ENCODE measurements at regions not wholly inside any gene's neighbourhood (a gene's known extent, or its start where the extent isn't known, plus 50 kb on each side); places are given as distances from the start of the nearest gene placed in this dataset.
"Not testable (repeated sequence)": the region's sequence is repeated elsewhere in the genome, so short reads cannot be mapped to it uniquely, and the experiment has no call there.

DNA sequence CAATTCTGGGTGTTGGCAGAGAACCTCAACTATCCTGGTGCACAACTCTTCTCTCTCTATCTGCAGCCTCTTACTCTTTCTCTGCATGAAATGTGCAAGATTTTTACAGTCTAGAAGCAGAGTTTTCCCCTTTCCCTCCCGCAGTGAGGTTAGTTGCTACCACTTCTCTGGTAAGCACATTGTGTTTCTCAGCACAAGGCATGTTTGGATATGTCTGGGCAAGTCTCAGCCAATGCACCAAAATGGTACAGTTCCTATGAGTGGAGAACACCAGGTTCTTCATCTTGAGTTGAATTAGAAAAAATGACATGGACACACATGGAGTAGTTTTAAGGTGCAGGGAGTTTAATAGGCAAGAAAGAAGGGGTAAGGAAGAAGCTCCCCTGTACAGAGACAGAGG lies 187.0 kb downstream of the CCNG2 start:
- DNase-seq (no peak), ATAC-seq (no peak)
- no peak overlapping the region for H3K4me3 Mint-ChIP-seq
- H3K27me3 Mint-ChIP-seq = peaks cover 36% of the 10 kb centered on the region
- H3K27ac Mint-ChIP-seq = peak overlapping the region in 1 of 2 donors; percentile 59
- H3K9me3 Mint-ChIP-seq = peaks cover 18 to 21% of the 10 kb centered on the region in 2 donors
- no peaks in the 10 kb centered on the region for H3K4me1 Mint-ChIP-seq

GRCh38 chr4:77344784-77345183 lies 187.8 kb downstream of the CCNG2 start:
- Mint-ChIP-seq H3K4me3 (no peak overlapping the region), H3K4me1 (no peaks in the 10 kb centered on the region), H3K27ac (no peak overlapping the region), H3K27me3 (peaks cover 29% of the 10 kb centered on the region), H3K9me3 (peaks cover 14 to 21% of the 10 kb centered on the region in 2 donors)
- ATAC-seq (no peak), DNase-seq (no peak)

GRCh38 chr4:77347351-77347966 lies 190.5 kb downstream of the CCNG2 start:
- no peak for ATAC-seq
- Mint-ChIP-seq H3K27me3 (peaks cover 9% of the 10 kb centered on the region), H3K4me3 (no peak overlapping the region), H3K27ac (no peak overlapping the region), H3K4me1 (no peaks in the 10 kb centered on the region), H3K9me3 (peaks cover 0 to 7% of the 10 kb centered on the region in 2 donors)
- no peak for DNase-seq

DNA sequence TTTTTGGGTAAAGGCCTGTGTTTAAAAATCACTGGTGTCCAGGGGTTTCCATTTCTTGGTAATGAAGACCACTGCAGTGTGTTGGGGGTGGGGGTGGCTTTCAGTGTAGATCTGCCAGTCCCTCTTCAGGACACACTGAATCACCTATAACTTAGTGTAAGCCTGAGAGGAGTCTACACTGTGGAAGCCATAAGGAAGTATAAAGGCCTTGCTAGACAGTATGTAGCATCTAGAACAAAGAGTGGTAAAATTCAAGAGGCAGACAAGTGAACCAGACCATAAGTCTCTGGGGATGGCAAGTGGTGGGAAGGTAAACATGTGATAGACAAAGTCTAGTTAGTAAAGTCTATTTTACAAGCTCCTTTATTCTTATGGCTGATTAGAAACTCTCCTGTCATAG lies 191.8 kb downstream of the CCNG2 start:
- no peaks in the 10 kb centered on the region for H3K9me3 Mint-ChIP-seq
- no peaks in the 10 kb centered on the region for H3K4me1 Mint-ChIP-seq
- ATAC-seq (no peak), DNase-seq (no peak)
- no peak overlapping the region for H3K4me3 Mint-ChIP-seq
- H3K27ac Mint-ChIP-seq = no peak overlapping the region
- peaks cover 9% of the 10 kb centered on the region for H3K27me3 Mint-ChIP-seq

DNA sequence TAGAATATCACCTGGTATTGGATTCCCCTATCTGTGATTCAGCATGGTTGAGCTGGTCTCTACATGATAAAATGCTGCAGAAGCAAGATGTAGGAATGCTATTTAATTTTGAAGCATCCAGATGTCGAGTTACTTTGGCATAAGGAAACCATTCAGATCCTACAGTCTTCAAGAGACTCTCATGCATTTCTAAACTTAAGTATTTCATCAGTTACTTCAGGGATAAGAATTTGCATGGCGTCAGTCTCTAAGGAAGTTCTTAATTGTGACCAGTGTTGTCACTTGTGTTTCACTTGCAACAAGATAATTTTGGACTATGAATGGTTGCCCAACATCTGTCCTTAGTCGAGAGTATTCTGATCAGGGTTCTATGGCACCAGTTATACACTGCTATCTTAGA lies 192.4 kb downstream of the CCNG2 start:
- peaks cover 9% of the 10 kb centered on the region for H3K27me3 Mint-ChIP-seq
- no peak overlapping the region for H3K4me3 Mint-ChIP-seq
- no peak for ATAC-seq
- H3K9me3 Mint-ChIP-seq = no peaks in the 10 kb centered on the region
- no peaks in the 10 kb centered on the region for H3K4me1 Mint-ChIP-seq
- H3K27ac Mint-ChIP-seq = no peak overlapping the region
- DNase-seq = no peak

DNA sequence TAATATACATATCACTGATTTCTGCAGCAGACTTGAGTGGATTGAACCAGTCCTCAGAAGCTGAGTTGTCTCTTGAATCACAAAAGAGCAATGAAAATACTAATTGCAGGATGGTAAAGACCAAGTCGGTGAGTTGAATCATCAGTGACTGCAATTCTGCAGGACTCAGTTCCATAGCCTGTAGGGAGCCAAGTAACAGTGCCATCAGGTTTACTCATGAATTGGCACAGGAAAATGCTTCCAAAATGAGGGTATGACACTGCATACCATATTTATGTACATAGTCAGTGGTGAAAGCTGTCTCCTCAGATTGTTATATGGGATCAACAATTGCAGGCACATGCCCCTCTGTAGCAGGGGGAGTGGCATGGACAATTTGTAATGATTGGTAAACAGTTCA lies 192.8 kb downstream of the CCNG2 start:
- ATAC-seq = no peak
- no peak overlapping the region for H3K4me3 Mint-ChIP-seq
- no peaks in the 10 kb centered on the region for H3K4me1 Mint-ChIP-seq
- peaks cover 9% of the 10 kb centered on the region for H3K27me3 Mint-ChIP-seq
- DNase-seq = no peak
- H3K9me3 Mint-ChIP-seq = no peaks in the 10 kb centered on the region
- H3K27ac Mint-ChIP-seq = no peak overlapping the region

DNA sequence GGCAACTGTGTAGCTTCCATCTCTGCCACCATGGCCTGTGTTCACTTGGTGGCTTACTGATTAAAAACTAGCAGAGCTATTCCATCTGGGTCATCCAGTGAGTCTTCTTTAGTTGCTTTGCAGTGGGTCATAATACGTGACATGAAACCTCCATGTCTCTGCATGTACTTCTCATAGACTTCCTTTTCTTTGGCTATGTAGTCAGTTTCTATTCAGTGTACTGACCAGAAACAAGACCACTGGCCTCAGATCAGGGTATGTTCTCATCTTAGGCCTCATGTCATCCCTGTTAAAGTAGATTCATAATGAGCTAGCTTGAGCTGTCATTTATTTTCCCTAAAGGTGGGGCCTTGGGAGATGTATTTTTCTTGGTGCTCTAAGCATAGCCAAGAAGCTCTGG lies 195.2 kb downstream of the CCNG2 start:
- DNase-seq = no peak
- ATAC-seq = no peak
- Mint-ChIP-seq H3K4me3 (no peak overlapping the region), H3K9me3 (no peaks in the 10 kb centered on the region), H3K27me3 (no peaks in the 10 kb centered on the region), H3K4me1 (no peaks in the 10 kb centered on the region), H3K27ac (no peak overlapping the region)

DNA sequence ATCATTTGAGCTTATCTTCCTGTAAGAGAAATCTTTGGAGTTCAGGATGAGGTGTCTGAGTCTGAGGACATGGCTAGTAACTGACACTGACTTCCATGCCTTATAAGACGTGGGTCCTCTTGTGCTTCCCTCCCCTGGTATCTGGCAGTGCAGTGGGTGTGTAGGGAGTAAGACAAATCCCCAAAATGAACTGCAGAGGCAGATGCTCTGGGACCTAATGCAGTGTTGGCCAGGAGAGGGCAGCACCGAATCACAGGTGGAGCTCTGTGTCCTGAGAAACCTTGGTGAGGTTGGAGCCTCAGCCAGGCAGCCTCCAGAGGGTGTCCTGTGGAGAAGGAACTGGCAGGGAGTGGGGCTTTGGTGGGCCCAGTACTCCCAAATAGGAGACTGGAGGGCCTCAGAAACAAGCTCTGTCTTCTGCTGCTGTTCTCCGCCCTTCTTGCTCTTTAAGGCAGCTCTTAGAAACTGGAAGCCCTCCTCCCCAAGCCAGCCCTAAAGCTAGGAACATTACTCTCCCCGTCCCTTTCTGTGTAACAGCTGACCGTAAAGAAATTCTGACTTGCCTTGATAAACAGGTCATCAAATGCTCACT lies 196.8 kb downstream of the CCNG2 start:
- H3K27me3 Mint-ChIP-seq, H3K9me3 Mint-ChIP-seq, H3K27ac Mint-ChIP-seq, H3K4me3 Mint-ChIP-seq, H3K4me1 Mint-ChIP-seq, DNase-seq: not testable (repeated sequence)
- peak; percentile 69 for ATAC-seq

- Mint-ChIP-seq H3K27ac (no peak overlapping the region), H3K9me3 (no peaks in the 10 kb centered on the region), H3K4me3 (no peak overlapping the region), H3K27me3 (peaks cover 3% of the 10 kb centered on the region), H3K4me1 (no peaks in the 10 kb centered on the region)
- ATAC-seq = no peak
- DNase-seq = no peak
These were observed 197.5 kb downstream of the CCNG2 start for GRCh38 chr4:77354550-77354949.

- Mint-ChIP-seq H3K27ac (no peak overlapping the region), H3K4me3 (no peak overlapping the region), H3K4me1 (no peaks in the 10 kb centered on the region), H3K9me3 (no peaks in the 10 kb centered on the region), H3K27me3 (peaks cover 10% of the 10 kb centered on the region)
- no peak for ATAC-seq
- DNase-seq = no peak
These were observed 198.7 kb downstream of the CCNG2 start for GRCh38 chr4:77355731-77356130.

DNA sequence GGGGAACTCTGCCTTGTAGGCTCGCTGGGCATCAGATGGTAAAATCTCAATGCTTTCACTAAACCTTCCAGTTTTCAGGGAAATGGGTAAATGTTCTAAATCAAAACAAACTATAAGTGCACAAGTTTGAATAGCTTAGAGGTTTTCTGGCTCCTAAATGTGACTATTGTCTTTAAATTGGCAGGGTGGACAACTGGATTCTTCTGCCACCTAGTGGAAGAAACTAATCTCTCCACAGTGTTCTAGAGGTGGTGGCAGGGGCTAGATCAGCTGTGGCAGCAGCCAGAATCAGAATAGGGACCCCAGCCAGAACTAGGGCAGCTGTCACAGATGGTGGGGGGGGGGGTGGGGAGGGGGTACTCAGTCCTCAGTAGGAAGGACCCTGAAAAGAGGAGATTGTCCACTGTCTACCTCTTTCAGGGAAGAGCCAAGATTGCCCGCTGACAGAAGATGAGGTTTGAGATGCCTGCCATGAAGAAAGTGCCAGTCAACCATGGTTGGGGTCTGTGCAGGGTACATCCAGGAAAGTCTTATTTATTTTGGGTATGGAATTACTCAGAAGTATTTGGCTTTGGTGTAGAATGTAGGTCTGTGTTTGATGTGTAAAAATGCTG lies 201.4 kb downstream of the CCNG2 start:
- Mint-ChIP-seq H3K9me3 (no peaks in the 10 kb centered on the region), H3K27ac (no peak overlapping the region), H3K4me1 (no peaks in the 10 kb centered on the region), H3K27me3 (peaks cover 10% of the 10 kb centered on the region), H3K4me3 (no peak overlapping the region)
- ATAC-seq (peak; percentile 62), DNase-seq (peak in 1 of 2 donors; percentile 6)

GRCh38 chr4:77360451-77360850 lies 203.4 kb downstream of the CCNG2 start:
- Mint-ChIP-seq H3K27me3 (peaks cover 10% of the 10 kb centered on the region), H3K9me3 (no peaks in the 10 kb centered on the region), H3K27ac (no peak overlapping the region), H3K4me3 (no peak overlapping the region), H3K4me1 (no peaks in the 10 kb centered on the region)
- ATAC-seq = no peak
- DNase-seq = no peak

GRCh38 chr4:77366876-77367275 lies 209.9 kb downstream of the CCNG2 start:
- not testable (repeated sequence) for H3K4me1 Mint-ChIP-seq, DNase-seq, H3K27ac Mint-ChIP-seq, H3K9me3 Mint-ChIP-seq, H3K27me3 Mint-ChIP-seq, H3K4me3 Mint-ChIP-seq
- ATAC-seq = peak; percentile 80

GRCh38 chr4:77367638-77368037 lies 210.6 kb downstream of the CCNG2 start:
- no peak for DNase-seq
- no peaks in the 10 kb centered on the region for H3K4me1 Mint-ChIP-seq
- no peaks in the 10 kb centered on the region for H3K27me3 Mint-ChIP-seq
- no peaks in the 10 kb centered on the region for H3K9me3 Mint-ChIP-seq
- peak overlapping the region in 1 of 2 donors; percentile 34 for H3K27ac Mint-ChIP-seq
- no peak for ATAC-seq
- no peak overlapping the region for H3K4me3 Mint-ChIP-seq

GRCh38 chr4:77372375-77372774 lies 215.4 kb downstream of the CCNG2 start:
- Mint-ChIP-seq H3K27me3 (no peaks in the 10 kb centered on the region), H3K27ac (no peak overlapping the region), H3K9me3 (no peaks in the 10 kb centered on the region), H3K4me1 (no peaks in the 10 kb centered on the region), H3K4me3 (no peak overlapping the region)
- ATAC-seq = no peak
- no peak for DNase-seq

- no peak overlapping the region for H3K27ac Mint-ChIP-seq
- no peak overlapping the region for H3K4me3 Mint-ChIP-seq
- ATAC-seq (no peak), DNase-seq (no peak)
- H3K27me3 Mint-ChIP-seq = no peaks in the 10 kb centered on the region
- no peaks in the 10 kb centered on the region for H3K9me3 Mint-ChIP-seq
- H3K4me1 Mint-ChIP-seq = no peaks in the 10 kb centered on the region
These were observed 219.0 kb downstream of the CCNG2 start for GRCh38 chr4:77375866-77376607.

Measured in stimulated activated naive CD8-positive, alpha-beta T cell treated with anti-CD3 and anti-CD28 coated beads, Interleukin-15, amount 100 ng/mL, for 72 hours (primary cell).